BLaER1 treated with 17β-estradiol and CSF1 and Interleukin-3, amounts not matched to agents 10 nM and 100 nM (cell line): ENCODE measurements at regions not wholly inside any gene's neighbourhood (a gene's known extent, or its start where the extent isn't known, plus 50 kb on each side); places are given as distances from the start of the nearest gene placed in this dataset.

ENCODE experiments used
- H3K27ac ChIP-seq, 11 experiments: shearing (Covaris generic); formaldehyde crosslinking; 2 replicates each; pipeline ENCODE4 v1.8.1; 2022
- H3K27me3 ChIP-seq, 11 experiments: shearing (Covaris generic); formaldehyde crosslinking; 2 replicates each; pipeline ENCODE4 v1.8.1; 2022
- H3K36me3 ChIP-seq, 11 experiments: shearing (Covaris generic); formaldehyde crosslinking; 2 replicates each; pipeline ENCODE4 v1.8.1; 2022
- H3K4me1 ChIP-seq, 10 experiments: shearing (Covaris generic); formaldehyde crosslinking; 2 replicates each; pipeline ENCODE4 v1.8.1; 2022
- H3K4me2 ChIP-seq, 11 experiments: shearing (Covaris generic); formaldehyde crosslinking; 2 replicates each; pipeline ENCODE4 v1.8.1; 2022
- H3K4me3 ChIP-seq, 10 experiments: shearing (Covaris generic); formaldehyde crosslinking; 2 replicates each; pipeline ENCODE4 v1.8.1; 2022
- H3K9ac ChIP-seq, 11 experiments: shearing (Covaris generic); formaldehyde crosslinking; 2 replicates each; pipeline ENCODE4 v1.8.1; 2022
- H3K9me3 ChIP-seq, 11 experiments: shearing (Covaris generic); formaldehyde crosslinking; replicated peaks in 1 of 11; 2 replicates each; pipeline ENCODE4 v1.8.1; 2022
- H4K20me1 ChIP-seq, 11 experiments: shearing (Covaris generic); formaldehyde crosslinking; 2 replicates each; pipeline ENCODE4 v1.8.1; 2022
- Cebpa-rat ChIP-seq, 11 experiments: shearing (Covaris generic); IDR thresholded peaks; 2 replicates each; pipeline ENCODE4 v1.8.1; 2022

DNA sequence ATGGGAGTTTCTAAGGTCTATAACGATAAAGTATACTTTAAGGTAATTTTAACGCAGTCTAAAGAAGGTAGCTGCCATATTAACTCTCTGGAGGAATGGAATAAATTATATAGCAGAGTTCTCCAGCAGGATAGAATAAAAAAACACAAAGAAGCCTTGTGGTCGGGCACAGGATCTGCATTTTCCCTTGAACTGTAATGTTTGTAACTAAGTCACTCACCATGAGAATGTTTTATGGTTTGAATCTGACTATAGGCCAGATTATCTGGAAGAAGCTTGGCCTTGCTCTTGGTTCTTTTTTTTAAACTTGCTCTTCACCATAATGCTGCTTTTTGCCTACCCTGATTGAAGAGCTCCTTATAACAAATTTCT is 238.8 kb upstream of the NOX3 start:
- H3K4me1 ChIP-seq: peaks cover 0 to 10% (median 2%) of the 10 kb centered on the region in 10 experiments; a peak in 5 of 20 replicates
- no peak overlapping the region for H3K4me3 ChIP-seq
- H3K27me3 ChIP-seq: no peaks in the 10 kb centered on the region
- H3K9ac ChIP-seq: no peak overlapping the region
- H3K4me2 ChIP-seq: no peak overlapping the region
- TF ChIP-seq Cebpa-rat (IDR thresholded peaks at IDR 0.05): no peak
- H4K20me1 ChIP-seq: no peaks in the 10 kb centered on the region
- H3K9me3 ChIP-seq: no peaks in the 10 kb centered on the region
- H3K27ac ChIP-seq: no peak overlapping the region
- no peaks in the 10 kb centered on the region for H3K36me3 ChIP-seq

DNA sequence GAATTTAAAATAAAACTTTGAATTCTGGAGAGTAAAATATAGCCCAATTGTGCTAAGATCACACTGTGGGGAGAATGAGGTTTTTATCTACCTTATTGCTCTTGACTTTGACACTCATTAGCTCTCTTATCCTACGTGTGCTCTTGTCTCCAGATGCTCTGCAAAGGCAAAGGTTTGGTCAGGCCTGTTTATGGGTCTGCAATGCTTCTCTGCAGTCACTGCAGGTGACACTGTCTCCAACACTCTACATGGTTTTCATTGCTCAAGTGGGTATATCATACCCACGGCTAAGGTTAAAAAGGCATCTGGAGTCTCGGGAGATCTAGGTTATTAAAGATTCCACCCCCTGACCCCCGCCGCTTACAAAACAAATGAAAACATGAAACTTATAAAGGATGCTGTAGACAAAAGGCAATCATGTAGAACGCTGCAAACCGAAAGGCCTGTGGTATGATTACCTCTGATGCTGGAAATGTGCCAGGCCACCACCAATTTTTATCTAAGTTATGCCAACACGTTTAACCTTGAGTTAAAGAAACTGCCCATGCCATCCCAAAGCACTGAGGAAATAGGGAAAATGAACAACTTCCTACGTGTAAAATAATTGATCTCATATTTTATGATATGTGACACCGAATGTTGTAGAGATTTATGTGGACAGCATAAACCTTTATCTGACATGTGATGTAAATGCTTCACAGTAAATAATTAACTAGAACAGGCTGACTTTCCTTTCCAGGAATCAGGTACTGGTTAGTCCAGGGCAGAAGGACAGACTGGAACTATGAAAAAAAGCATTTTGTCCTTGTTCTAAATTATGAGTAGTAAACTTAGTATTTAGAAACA is 238.2 kb upstream of the NOX3 start:
- no peak overlapping the region for H3K9ac ChIP-seq
- no peak for TF ChIP-seq Cebpa-rat (IDR thresholded peaks at IDR 0.05)
- H3K36me3 ChIP-seq: no peaks in the 10 kb centered on the region
- H3K27me3 ChIP-seq: no peaks in the 10 kb centered on the region
- no peaks in the 10 kb centered on the region for H3K9me3 ChIP-seq
- no peak overlapping the region for H3K27ac ChIP-seq
- no peaks in the 10 kb centered on the region for H4K20me1 ChIP-seq
- peaks cover 0 to 10% (median 2%) of the 10 kb centered on the region in 10 experiments; a peak in 5 of 20 replicates for H3K4me1 ChIP-seq
- peak overlapping the region in 4 of 11 experiments; percentile 23 to 43 (median 34); a peak in 4 of 22 replicates for H3K4me2 ChIP-seq
- no peak overlapping the region for H3K4me3 ChIP-seq

DNA sequence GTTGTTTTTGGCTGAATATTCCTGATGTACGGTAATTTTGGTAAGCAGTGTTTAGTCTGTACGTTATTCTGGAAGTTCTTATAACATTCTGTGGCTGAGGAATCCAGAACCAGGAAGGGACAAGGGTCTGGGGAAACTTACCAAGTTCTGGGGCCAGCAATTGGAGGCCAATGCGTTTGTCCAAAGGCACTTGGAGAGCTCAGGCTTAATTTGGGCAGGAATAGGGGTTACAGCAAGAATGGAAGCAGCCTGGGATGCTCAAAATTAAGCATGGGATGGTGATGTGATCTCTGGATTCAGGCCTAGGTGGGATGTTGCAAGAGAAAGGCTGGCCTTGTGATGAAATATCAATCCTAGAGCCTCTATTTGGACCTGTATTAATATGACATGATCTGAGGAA is 235.2 kb upstream of the NOX3 start:
- Histone ChIP-seq H3K4me2 (no peak overlapping the region), H3K4me1 (peaks cover 0 to 9% (median 2%) of the 10 kb centered on the region in 10 experiments; a peak in 5 of 20 replicates), H4K20me1 (no peaks in the 10 kb centered on the region), H3K4me3 (no peak overlapping the region), H3K27me3 (no peaks in the 10 kb centered on the region), H3K9me3 (no peaks in the 10 kb centered on the region), H3K36me3 (no peaks in the 10 kb centered on the region), H3K9ac (no peak overlapping the region), H3K27ac (no peak overlapping the region)
- no peak for TF ChIP-seq Cebpa-rat (IDR thresholded peaks at IDR 0.05)

DNA sequence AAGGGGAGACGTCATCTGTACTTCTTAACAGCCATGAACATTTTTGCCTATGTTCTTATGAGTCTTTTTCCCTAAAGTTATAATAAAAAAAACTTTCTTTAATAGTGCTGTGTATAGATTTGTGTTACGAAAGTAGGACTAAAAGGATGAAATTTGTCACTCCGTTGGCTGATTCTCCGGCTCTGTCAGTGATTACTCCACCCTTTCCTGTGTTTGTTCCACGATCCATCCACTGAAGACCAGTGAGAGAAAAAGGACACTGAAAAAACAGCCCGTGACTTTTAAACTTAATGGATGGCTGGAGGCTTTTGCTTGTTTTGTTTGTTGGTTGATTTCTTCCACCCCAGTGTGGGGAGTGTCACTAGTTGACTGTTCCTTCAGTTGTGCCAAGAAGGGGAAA is 232.0 kb upstream of the NOX3 start:
- Histone ChIP-seq H3K27me3 (no peaks in the 10 kb centered on the region), H3K9ac (no peak overlapping the region), H3K9me3 (no peaks in the 10 kb centered on the region), H3K27ac (no peak overlapping the region), H3K4me1 (no peaks in the 10 kb centered on the region), H3K36me3 (no peaks in the 10 kb centered on the region), H3K4me3 (no peak overlapping the region), H4K20me1 (no peaks in the 10 kb centered on the region), H3K4me2 (no peak overlapping the region)
- no peak for TF ChIP-seq Cebpa-rat (IDR thresholded peaks at IDR 0.05)

DNA sequence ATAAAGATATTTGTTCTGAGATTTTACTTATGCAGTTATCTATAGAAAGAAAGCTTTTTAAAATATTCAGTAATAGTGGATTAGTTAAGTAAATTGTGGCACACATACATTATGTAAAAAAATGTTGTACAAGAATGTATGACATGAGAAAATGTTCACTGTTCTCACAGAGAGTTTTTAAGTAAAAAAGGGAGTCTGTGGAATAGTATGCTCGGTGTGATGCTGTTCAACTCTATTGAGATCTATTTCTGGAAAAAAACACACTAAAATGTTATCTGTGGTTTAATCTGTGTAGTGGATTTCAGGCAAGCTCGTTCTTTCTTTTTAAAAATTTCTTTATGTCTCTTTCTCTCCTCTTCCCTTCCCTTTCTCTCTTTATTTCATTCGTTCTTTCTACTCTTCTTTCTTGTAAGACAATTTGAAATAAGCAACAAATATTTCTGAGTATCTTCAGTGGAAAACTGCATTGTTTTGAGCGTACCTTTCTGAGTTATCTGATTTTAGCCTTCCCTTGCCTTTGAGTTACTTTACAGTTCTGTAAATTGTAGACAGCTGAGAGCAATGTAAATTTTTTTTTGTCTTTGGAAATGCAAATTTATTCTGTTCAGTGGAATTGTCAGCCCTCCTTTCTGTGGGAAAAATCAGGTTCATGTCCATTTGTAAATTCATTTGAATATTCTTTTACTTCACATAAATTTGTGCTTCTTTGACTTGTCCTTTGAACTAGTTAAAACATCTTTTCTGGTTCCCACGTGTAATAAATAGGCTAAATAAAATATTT is 229.0 kb upstream of the NOX3 start:
- no peak for TF ChIP-seq Cebpa-rat (IDR thresholded peaks at IDR 0.05)
- H3K27me3 ChIP-seq: no peaks in the 10 kb centered on the region
- no peak overlapping the region for H3K4me2 ChIP-seq
- H3K36me3 ChIP-seq: no peaks in the 10 kb centered on the region
- no peak overlapping the region for H3K4me3 ChIP-seq
- H3K9me3 ChIP-seq: no peaks in the 10 kb centered on the region
- no peak overlapping the region for H3K27ac ChIP-seq
- no peaks in the 10 kb centered on the region for H4K20me1 ChIP-seq
- H3K4me1 ChIP-seq: no peaks in the 10 kb centered on the region
- no peak overlapping the region for H3K9ac ChIP-seq

DNA sequence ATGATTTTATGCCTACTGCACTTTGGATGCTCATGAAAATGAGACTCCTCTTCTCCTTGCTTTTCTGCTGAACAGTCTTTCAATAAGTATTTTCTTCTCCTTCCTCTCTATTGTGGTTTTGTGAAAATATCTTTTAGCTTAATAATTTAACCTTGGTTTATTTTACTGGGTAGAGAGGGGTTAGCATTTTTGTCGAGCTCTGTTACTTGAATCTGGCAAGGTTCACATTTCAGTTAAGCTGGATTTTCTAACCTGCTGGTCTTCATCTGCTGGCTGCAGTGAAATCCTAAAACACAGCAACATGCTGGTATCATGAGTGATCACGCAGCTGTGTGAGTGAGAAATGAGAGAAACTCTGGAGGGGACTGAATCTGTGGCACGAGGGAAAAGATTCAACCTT is 222.7 kb upstream of the NOX3 start:
- H4K20me1 ChIP-seq: no peaks in the 10 kb centered on the region
- no peak overlapping the region for H3K4me3 ChIP-seq
- TF ChIP-seq Cebpa-rat (IDR thresholded peaks at IDR 0.05): no peak
- H3K9me3 ChIP-seq: no peaks in the 10 kb centered on the region
- no peak overlapping the region for H3K27ac ChIP-seq
- H3K36me3 ChIP-seq: no peaks in the 10 kb centered on the region
- H3K4me2 ChIP-seq: no peak overlapping the region
- no peak overlapping the region for H3K9ac ChIP-seq
- no peaks in the 10 kb centered on the region for H3K4me1 ChIP-seq
- H3K27me3 ChIP-seq: no peaks in the 10 kb centered on the region

DNA sequence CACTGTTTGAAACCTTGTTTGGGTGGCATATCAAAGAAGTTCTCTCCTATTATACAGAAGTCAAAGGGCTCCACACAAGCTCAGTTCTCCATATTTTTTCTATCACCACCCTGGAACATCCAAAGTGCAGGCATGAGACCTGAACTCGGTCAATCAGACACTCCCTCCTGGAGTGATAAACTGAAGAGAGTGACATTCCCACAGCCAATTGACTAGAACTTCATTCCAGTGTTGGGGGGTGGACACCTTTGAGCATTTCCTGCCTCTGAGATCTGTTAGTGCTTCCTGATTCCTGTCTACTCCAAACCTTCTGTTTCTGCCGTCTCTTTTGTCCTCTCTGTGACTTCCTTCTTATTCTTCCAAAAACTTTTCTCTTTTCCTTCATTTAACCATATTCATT is 220.7 kb upstream of the NOX3 start:
- no peaks in the 10 kb centered on the region for H3K9me3 ChIP-seq
- H3K4me2 ChIP-seq: no peak overlapping the region
- no peak overlapping the region for H3K4me3 ChIP-seq
- H3K27me3 ChIP-seq: no peaks in the 10 kb centered on the region
- no peak overlapping the region for H3K9ac ChIP-seq
- no peak overlapping the region for H3K27ac ChIP-seq
- no peaks in the 10 kb centered on the region for H3K36me3 ChIP-seq
- no peaks in the 10 kb centered on the region for H4K20me1 ChIP-seq
- no peak for TF ChIP-seq Cebpa-rat (IDR thresholded peaks at IDR 0.05)
- H3K4me1 ChIP-seq: no peaks in the 10 kb centered on the region

DNA sequence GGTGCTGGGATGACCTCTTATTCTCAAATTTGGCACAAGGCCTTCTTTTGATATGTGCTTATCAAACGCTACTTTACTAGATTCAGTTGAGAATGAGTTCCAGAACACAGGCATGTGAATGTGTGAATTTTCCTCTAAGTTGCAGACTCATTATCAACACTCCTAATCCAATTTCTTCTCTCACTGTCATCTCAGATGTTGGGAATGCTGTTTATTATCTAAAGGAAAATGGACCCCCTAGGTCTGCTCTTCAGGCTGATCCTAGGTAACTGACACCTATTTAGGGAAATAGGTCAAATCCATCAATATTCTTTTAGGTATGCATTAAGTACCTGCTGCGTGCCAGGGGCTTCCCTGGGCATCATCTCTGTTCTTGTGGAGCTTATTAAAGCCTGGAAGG is 215.0 kb upstream of the NOX3 start:
- TF ChIP-seq Cebpa-rat (IDR thresholded peaks at IDR 0.05): no peak
- Histone ChIP-seq H3K9me3 (peaks cover 0 to 8% (median 0%) of the 10 kb centered on the region in 11 experiments; a peak in 2 of 22 replicates), H3K36me3 (no peaks in the 10 kb centered on the region), H3K4me2 (no peak overlapping the region), H3K27ac (no peak overlapping the region), H4K20me1 (no peaks in the 10 kb centered on the region), H3K27me3 (no peaks in the 10 kb centered on the region), H3K9ac (no peak overlapping the region), H3K4me3 (no peak overlapping the region), H3K4me1 (no peaks in the 10 kb centered on the region)

DNA sequence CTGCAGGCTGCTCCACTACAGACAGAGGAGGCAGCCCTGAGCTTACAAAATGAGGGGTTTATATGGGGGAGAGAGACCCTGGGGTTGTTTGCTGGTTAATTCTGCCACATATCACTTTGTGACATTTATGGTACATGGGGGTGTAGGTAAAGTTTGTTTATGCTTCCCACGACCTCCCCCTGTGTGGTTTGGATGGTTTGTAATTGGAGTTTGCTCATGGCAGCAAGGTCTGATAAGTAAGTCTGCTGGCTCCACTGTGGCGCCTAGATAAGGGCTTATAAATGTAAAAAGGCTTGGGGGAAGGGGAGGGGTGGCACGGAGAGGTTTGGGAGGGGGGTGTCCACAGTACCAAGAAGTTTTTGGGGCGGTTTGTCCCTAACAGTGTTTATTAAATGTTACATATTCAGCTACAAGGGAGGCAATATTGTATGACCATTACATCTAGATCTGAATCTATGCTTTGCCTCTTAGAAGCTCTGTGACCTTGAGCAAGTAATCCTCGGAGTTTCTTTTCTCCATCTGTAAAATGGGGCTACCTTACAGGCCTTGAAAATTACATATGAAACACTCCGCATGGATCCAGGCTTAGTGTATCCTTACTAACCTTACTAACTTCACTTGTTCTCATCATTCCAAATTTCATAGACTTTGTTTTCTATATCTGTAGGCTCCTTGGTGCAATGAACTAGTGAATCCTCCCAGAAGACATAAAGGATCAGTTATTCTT is 204.8 kb upstream of the NOX3 start:
- no peak for TF ChIP-seq Cebpa-rat (IDR thresholded peaks at IDR 0.05)
- no peaks in the 10 kb centered on the region for H4K20me1 ChIP-seq
- H3K27me3 ChIP-seq: no peaks in the 10 kb centered on the region
- no peak overlapping the region for H3K27ac ChIP-seq
- no peak overlapping the region for H3K4me2 ChIP-seq
- H3K4me3 ChIP-seq: no peak overlapping the region
- H3K9me3 ChIP-seq: peaks cover 0 to 2% (median 0%) of the 10 kb centered on the region in 11 experiments; a peak in 1 of 22 replicates
- no peaks in the 10 kb centered on the region for H3K4me1 ChIP-seq
- no peak overlapping the region for H3K9ac ChIP-seq
- no peaks in the 10 kb centered on the region for H3K36me3 ChIP-seq
